ENCODE measurements at regions not wholly inside any gene's neighbourhood (a gene's known extent, or its start where the extent isn't known, plus 50 kb on each side); places are given as distances from the start of the nearest gene placed in this dataset.

- DNase-seq = no peak
Observed at GRCh38 chr22:49330421-49331222, 497.1 kb downstream of the BRD1 start.

- no peak for DNase-seq
Observed at GRCh38 chr22:49329636-49330035, 498.0 kb downstream of the BRD1 start.

GRCh38 chr22:49328630-49329405 is 498.9 kb downstream of the BRD1 start:
- no peak for DNase-seq

- DNase-seq = no peak
Observed at GRCh38 chr22:49328118-49328475, 499.6 kb downstream of the BRD1 start.

- DNase-seq = no peak
Observed at GRCh38 chr22:49327411-49328117, 500.1 kb downstream of the BRD1 start.

GRCh38 chr22:49326558-49326957 is 501.1 kb downstream of the BRD1 start:
- no peak for DNase-seq

GRCh38 chr22:49325531-49326395 is 501.9 kb downstream of the BRD1 start:
- no peak for DNase-seq

- no peak for DNase-seq
Observed at GRCh38 chr22:49324527-49325491, 502.9 kb downstream of the BRD1 start.

- DNase-seq = no peak
Observed at GRCh38 chr22:49323751-49324415, 503.8 kb downstream of the BRD1 start.

GRCh38 chr22:49322861-49323622 is 504.6 kb downstream of the BRD1 start:
- no peak for DNase-seq

GRCh38 chr22:49322231-49322630 is 505.4 kb downstream of the BRD1 start:
- no peak for DNase-seq

GRCh38 chr22:49321477-49322055 is 506.1 kb downstream of the BRD1 start:
- DNase-seq = no peak

GRCh38 chr22:49320714-49321476 is 506.8 kb downstream of the BRD1 start:
- DNase-seq = no peak

GRCh38 chr22:49317369-49317768 is 510.3 kb downstream of the BRD1 start:
- DNase-seq = no peak

- DNase-seq = no peak
Observed at GRCh38 chr22:49312601-49313000, 515.1 kb downstream of the BRD1 start.

- DNase-seq = no peak
Observed at GRCh38 chr22:49310354-49310753, 517.3 kb downstream of the BRD1 start.

GRCh38 chr22:49308300-49308699 is 519.4 kb downstream of the BRD1 start:
- no peak for DNase-seq

- DNase-seq = no peak
Observed at GRCh38 chr22:49307870-49308269, 519.8 kb downstream of the BRD1 start.

- no peak for DNase-seq
Observed at GRCh38 chr22:49307481-49307830, 520.2 kb downstream of the BRD1 start.
